CD4-positive, alpha-beta T cell treated with Interleukin-6 at 100 ng/mL for 8 hours (primary cell): ENCODE measurements at regions not wholly inside any gene's neighbourhood (a gene's known extent, or its start where the extent isn't known, plus 50 kb on each side); places are given as distances from the start of the nearest gene placed in this dataset.

Experiments
- DNase-seq: peaks from one replicate; pipeline ENCODE4 v3.0.0-alpha.2; 2020; ENCODE audit warnings: mixed read lengths, low spot score

GRCh38 chr1:173400387-173400995 lies 76.6 kb upstream of the PRDX6 start:
- no peak for DNase-seq

GRCh38 chr1:173403996-173404395 lies 73.1 kb upstream of the PRDX6 start:
- no peak for DNase-seq

DNA sequence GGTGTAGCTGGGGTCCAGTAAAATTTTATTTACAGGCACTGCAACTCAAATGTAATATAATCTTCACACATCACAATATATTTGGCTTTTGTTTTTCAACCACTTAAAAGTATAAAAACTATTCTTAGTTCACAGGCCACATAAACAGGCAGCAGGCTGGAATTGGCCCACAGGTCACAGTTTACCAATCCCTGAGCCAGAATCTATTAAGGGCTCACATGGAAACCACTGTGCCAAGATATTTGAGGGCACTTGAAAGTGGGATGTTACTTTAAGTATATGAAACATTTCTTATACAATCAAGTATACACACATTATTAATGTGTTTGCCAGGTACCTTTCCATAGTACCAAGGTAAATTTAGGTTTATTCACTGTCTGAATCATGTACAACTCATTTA lies 71.9 kb upstream of the PRDX6 start:
- no peak for DNase-seq

- DNase-seq, result no peak
These were observed 71.3 kb upstream of the PRDX6 start for GRCh38 chr1:173405834-173406233.

DNA sequence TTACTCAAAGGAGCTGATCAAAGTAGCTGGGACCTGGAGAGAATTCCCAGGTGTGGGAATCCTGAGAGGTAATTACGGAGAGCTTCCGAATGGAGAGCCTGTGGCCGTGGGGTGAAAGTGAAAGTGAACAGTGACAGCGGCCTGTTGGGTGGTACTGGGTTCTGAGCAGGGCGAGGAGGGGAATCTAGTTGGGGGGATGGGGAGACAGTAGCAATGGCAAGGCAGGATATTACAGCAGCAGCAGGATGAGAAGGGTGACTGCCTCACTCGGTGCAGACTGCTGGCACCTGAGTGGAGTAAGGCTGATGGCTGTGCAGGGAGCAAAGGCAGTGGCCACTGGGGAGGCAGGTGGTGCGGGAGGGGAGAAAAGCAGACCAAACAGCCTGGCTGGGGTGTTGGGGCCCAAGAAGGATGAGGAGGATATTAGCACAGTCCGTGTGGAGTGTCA lies 70.3 kb upstream of the PRDX6 start:
- DNase-seq, result no peak

DNA sequence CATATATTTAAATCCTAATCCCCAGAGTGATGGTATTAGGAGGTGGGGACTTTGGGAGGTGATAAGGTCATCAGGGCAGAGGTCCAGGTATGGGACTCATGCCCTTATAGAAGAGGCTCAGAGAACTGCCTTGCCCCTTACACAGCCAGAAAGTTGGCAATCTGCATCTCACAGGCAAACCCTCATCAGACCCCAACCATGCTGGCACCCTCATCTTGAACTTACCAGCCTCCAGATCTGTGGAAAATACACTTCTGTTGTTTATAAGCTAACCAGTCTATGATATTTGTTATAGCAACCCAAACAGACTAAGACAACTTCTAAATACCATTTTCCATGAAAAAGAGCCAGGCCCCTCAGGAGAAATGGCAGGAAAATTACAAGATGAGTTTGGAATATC lies 69.3 kb upstream of the PRDX6 start:
- no peak for DNase-seq

GRCh38 chr1:173408886-173409285 lies 68.2 kb upstream of the PRDX6 start:
- DNase-seq, result no peak

GRCh38 chr1:173409613-173410012 lies 67.5 kb upstream of the PRDX6 start:
- DNase-seq, result peak; percentile 32

GRCh38 chr1:173410133-173410793 lies 66.9 kb upstream of the PRDX6 start:
- DNase-seq, result peak; percentile 37

- peak; percentile 5 for DNase-seq
These were observed 66.3 kb upstream of the PRDX6 start for GRCh38 chr1:173410794-173411236.

DNA sequence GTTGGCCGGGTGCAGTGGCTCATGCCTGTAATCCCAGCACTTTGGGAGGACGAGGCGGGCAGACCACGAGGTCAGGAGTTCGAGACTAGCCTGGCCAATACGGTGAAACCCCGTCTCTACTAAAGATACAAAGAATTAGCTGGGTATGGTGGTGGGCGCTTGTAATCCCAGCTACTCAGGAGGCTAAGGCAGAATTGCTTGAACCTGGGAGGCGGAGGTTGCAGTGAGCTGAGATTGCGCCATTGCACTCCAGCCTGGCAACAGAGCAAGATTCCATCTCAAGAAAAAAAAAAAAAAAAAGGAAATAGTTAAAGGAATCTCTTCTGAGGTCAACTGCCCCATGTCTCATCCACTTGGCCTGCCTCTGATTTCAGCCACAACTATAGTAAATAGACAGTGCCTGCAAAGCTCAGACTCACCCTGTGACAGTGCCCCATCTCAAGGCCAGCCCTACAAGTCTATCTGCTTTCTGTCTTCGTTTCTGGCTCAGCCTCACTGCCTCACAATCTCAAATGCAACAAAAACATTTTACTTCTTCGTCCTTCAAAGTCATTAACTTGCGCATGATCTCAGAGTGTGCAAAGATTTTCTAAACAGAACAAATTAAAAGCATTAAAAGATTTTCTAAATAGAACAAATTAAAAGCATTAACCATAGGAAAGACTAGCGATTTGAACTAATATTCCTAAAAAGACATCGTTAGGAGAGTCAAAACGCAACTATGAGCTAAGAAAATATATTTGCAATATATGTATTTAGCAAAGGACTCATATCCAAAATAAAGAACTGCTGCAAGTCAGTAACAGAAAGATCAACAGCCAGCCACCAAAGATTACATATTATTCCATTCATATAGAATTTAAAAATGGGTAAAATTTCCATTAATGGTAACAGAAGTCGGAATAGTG lies 65.0 kb upstream of the PRDX6 start:
- no peak for DNase-seq

DNA sequence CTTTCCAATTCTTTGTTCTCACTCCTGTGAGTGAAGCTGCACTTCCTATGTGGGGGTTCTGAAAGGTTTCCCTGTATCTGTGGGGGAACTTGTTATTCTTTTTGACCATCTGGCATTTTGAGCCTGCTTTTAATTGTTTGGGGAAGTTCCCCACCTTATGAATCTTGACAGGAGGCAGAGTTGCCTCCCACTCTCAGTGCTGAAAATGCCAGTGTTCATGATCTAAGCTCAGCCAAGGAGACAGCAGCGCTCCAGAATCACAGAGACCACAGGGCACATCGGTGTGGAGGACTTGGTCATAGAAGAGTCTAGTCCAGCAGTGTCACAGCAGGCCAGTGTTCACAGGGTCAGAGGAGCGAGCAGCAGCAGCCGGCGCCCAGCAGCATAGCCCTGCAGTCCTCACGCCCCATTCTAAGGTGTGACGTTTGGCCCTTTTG lies 63.8 kb upstream of the PRDX6 start:
- DNase-seq, result no peak

DNA sequence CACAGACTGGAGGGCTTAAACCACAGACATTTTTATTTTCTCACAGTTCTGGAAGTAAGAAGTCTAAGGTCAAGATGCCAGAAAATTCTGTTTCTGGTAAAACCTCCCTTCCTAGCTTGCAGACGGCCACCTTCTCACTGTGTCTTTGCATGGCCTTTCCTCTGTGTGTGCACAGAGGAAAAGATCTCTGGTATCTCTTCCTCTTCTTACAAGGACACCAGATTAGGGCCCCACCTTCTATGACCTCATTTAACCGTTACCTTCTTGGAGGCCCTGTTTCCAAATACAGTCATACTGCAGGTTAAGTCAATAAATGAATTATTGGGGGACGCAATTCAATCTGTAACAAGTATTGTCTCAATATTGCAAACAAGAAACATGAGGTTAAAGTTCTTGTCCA lies 63.0 kb upstream of the PRDX6 start:
- DNase-seq, result no peak

DNA sequence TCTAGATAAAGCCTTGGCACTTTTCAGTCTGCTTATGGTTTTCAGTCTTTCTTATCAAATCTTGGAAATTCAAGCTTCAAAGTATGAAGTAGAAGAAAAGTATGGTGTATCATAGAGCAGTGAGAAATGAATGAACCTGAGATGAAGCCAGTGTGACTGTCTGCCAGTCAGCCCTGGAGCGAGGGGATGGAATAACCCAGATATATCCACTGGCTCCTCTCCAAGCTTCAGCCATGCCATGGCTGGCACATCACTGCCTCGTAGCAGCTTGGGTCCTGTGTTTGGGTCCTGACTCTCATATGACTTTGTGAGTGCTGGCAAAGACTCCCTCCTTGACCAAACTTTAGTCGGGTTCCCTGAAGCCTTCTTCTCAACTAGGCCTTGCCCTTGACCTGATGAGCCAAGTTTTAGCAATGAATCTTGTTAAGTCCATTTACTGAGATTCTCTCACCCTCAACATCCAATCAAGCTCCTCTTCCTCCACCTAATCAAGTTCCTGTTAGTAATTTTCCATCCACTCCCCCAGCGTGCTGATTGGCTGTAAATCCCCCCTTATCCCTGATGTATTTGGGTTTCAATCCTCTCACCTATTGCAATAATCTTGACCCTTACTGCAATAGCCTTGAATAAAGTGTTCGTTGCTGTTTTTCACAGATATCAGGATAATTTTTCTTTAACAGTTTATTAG lies 62.5 kb upstream of the PRDX6 start:
- DNase-seq, result no peak

DNA sequence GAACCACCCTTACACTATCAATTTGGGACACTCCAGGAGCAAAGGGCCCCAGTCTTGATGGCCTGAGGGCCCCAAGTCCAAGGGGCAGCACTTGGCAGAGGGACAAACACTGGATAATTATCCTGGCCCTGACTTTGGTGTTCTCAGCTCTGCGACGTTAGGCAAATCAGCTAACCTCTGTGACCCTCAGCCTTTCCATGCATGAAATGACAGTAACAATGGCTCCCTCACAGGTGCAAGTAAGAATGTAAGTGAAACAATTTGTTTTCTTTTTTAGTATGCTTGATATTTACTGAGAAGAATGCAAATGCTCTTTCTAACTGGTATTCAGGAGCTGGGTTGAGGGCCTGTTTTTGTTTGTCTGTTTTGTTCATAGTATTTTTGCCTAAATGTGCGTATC lies 61.6 kb upstream of the PRDX6 start:
- DNase-seq, result no peak

GRCh38 chr1:173415905-173416450 lies 61.2 kb upstream of the PRDX6 start:
- no peak for DNase-seq

DNA sequence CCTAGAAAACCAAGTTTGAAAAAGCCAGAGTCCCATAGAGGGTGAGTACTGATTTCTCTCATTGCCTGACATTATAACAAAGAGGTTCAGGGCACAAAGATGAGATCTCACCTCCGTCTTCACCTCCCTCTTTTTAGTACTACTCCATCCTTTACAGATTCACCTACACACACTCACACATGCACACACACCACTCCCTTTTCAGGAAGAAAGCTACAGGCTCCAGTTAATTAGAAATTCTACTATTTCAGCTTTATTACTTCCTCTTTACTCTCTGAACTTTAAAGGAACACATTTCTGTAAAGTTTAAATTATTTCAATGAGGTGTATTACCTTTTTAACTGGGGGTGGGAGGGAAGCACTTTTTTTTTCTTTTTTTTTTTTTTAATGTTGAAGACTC lies 59.6 kb upstream of the PRDX6 start:
- DNase-seq, result no peak

DNA sequence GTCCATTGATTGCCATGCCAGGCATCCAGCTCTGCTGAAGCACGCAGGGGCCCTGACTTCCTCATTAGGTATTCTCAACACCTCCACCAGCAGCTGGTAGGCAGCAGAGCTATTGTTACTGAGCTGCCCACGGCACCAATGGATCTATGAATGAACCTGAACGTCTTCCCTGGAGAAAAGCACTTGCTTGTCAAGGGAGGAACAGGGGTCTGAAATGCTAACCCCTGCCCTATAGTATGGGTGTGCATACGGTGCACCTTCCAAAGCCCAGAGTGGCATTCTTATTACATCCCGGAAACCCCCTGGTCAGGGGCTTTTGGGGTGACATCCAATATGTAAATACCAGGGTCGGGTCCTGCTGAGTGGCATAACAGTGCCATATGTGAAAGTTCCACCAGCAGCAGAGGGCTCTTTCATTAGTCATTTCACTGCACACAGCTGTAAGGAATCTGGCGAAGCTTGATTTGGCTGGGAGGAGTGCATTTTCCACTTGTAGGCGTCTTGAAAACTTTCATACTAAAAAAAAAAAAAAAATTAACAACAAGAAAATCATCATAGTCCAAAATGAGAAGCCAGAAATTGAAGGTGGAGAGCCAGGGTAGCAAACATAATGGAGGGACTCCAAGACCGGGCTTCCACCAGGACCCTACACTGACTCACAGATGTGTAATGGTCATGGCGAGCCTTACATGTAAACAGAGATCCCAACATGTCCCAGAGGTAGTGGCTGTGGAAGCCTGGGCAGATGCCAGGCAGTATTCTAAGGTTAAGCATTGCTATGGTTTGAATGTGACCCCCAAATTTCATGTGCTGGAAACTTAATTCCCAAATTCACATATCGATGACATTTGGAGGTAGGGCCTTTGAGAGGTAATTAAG lies 58.8 kb upstream of the PRDX6 start:
- no peak for DNase-seq

- peak; percentile 54 for DNase-seq
These were observed 56.8 kb upstream of the PRDX6 start for GRCh38 chr1:173420330-173420806.

GRCh38 chr1:173421286-173421685 lies 55.8 kb upstream of the PRDX6 start:
- DNase-seq, result no peak

DNA sequence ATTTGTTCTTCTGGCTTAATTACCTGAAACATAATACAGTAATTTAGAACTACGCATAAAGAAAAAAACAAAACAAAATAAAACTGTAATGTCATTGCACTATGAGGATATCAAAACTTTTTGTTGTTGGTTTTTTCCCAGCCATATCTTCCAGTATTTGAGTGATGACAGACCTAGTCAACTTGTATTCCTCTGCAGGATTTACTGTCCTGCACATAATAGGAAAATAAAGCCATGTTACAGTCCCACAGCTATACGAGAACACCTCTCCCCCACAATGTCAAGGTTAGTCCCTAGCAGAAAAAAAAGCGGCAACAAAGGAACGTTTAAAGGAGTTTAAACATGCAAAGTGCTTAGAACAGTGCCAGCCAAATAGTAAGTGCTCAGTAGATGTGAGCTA lies 55.3 kb upstream of the PRDX6 start:
- DNase-seq, result no peak
